HUES64 (cell line): ENCODE measurements at regions not wholly inside any gene's neighbourhood (a gene's known extent, or its start where the extent isn't known, plus 50 kb on each side); places are given as distances from the start of the nearest gene placed in this dataset.
"Not testable (repeated sequence)": the region's sequence is repeated elsewhere in the genome, so short reads cannot be mapped to it uniquely, and the experiment has no call there.

Experiments
- H3K27ac ChIP-seq: 2 replicates; pipeline ENCODE4 v1.7.0; 2013; ENCODE audit warnings: low read depth, low read length, inconsistent platforms
- H3K27me3 ChIP-seq: 2 replicates; pipeline ENCODE4 v1.6.1; 2013; ENCODE audit warnings: mild to moderate bottlenecking, low read length; ENCODE audit not compliant: insufficient read depth
- H3K36me3 ChIP-seq: 2 replicates; pipeline ENCODE4 v1.6.1; 2013; ENCODE audit warnings: mild to moderate bottlenecking, low read length; ENCODE audit not compliant: insufficient read depth
- H3K4me1 ChIP-seq: 2 replicates; pipeline ENCODE4 v1.6.1; 2013; ENCODE audit warnings: mild to moderate bottlenecking, low read length, moderate library complexity; ENCODE audit not compliant: insufficient read depth
- H3K4me3 ChIP-seq: 2 replicates; pipeline ENCODE4 v1.5.1; 2013; ENCODE audit warnings: mild to moderate bottlenecking, low read length, moderate library complexity
- H3K9ac ChIP-seq: 2 replicates; pipeline ENCODE4 v1.6.1; 2013; ENCODE audit warnings: mild to moderate bottlenecking, low read depth, low read length
- H3K9me3 ChIP-seq: 2 replicates; pipeline ENCODE4 v1.6.1; 2013; ENCODE audit warnings: low read depth, low read length; ENCODE audit not compliant: insufficient read depth
- WGBS: fragments of 150-250, 120-280 bp; methylation state at CpG from one replicate; pipeline ENCODE4 v1.1.7; 2013; ENCODE audit warnings: missing lambda C conversion rate; 5-methylcytosine and 5-hydroxymethylcytosine counted together

DNA sequence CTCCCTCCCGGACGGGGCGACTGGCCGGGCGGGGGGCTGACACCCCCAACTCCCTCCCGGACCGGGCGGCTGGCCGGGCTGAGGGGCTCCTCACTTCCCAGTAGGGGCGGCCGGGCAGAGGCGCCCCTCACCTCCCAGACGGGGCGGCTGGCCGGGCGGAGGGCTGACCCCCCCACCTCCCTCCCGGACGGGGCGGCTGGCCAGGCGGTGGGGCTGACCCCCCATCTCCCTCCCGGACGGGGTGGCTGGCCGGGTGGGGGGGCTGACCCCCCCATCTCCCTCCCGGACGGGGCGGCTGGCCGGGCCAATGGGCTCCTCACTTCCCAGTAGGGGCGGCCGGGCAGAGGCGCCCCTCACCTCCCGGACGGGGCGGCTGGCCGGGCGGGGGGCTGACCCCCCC is 502.0 kb upstream of the ALG10B start:
- H3K27ac ChIP-seq, H3K4me1 ChIP-seq, H3K9ac ChIP-seq, H3K4me3 ChIP-seq, H3K36me3 ChIP-seq, H3K27me3 ChIP-seq: not testable (repeated sequence)
- peaks cover 76% of the 10 kb centered on the region for H3K9me3 ChIP-seq
- 95% methylated on average over 20 of the region's 35 CpGs for WGBS
